HEK293 (cell line): ENCODE measurements at regions not wholly inside any gene's neighbourhood (a gene's known extent, or its start where the extent isn't known, plus 50 kb on each side); places are given as distances from the start of the nearest gene placed in this dataset.
A peak's percentile ranks its signal among the peaks of the same experiment; 100 is the strongest.

Experiments
- CTCF ChIA-PET: fragments of 350-600 bp; formaldehyde crosslinking; extraction: SDS; loops from one replicate; lab custom pipeline; 2021; ENCODE audit warnings: antibody characterized with exemption; lab: Yijun Ruan, JAX
- POLR2A ChIA-PET: fragments of 300-600 bp; formaldehyde crosslinking; extraction: SDS; loops from one replicate; lab custom pipeline; 2020; ENCODE audit warnings: antibody characterized with exemption, inconsistent platforms; lab: Yijun Ruan, JAX
- H3K27ac ChIP-seq: fragments of 200-500 bp; sonication (Bioruptor generic); 2 replicates; pipeline ENCODE4 v1.5.1; 2014; ENCODE audit warnings: low read depth, low read length, control low read depth, inconsistent platforms; ENCODE audit errors: extremely low read depth
- H3K36me3 ChIP-seq, 2 experiments: fragments of 200-500 bp in 1 of 2; sonication (Bioruptor generic) in 1 of 2; 1 replicate in 1 of 2; 2 replicates in 1 of 2; pipeline ENCODE4 v1.5.1; 2014 to 2017; ENCODE audit warnings: inconsistent platforms in 2 of 2, low read length in 2 of 2; ENCODE audit not compliant: control insufficient read depth in 2 of 2, insufficient read depth in 1 of 2
- H3K4me1 ChIP-seq: fragments of 200-500 bp; sonication (Bioruptor generic); 2 replicates; pipeline ENCODE4 v1.5.1; 2014; ENCODE audit warnings: mild to moderate bottlenecking, low read length, inconsistent platforms; ENCODE audit not compliant: control insufficient read depth, insufficient read depth
- H3K4me3 ChIP-seq: 2 replicates; pipeline ENCODE4 v1.5.1; 2011; ENCODE audit warnings: low read depth, mild to moderate bottlenecking, control low read depth, low read length, moderate library complexity
- H3K9me3 ChIP-seq: fragments of 200-500 bp; sonication (Bioruptor generic); 2 replicates; pipeline ENCODE4 v1.5.1; 2014; ENCODE audit warnings: low read depth, low read length, inconsistent platforms; ENCODE audit not compliant: control insufficient read depth, insufficient read depth
- EGR2 ChIP-seq: fragments of 450-650 bp; formaldehyde crosslinking; IDR thresholded peaks from 2 replicates; pipeline ENCODE4 v1.5.1; 2016; ENCODE audit warnings: low read depth, missing biosample characterization, missing genetic modification characterization
- HOXD13 ChIP-seq: sonication (generic); formaldehyde crosslinking; IDR thresholded peaks from 2 replicates; pipeline ENCODE4 v1.8.0; 2022; ENCODE audit warnings: missing genetic modification reagents, borderline replicate concordance
- ZNF404 ChIP-seq: fragments of 450-650 bp; formaldehyde crosslinking; IDR thresholded peaks from 2 replicates; pipeline ENCODE4 v1.5.1; 2017; ENCODE audit warnings: missing biosample characterization, missing genetic modification characterization
- ZNF544 ChIP-seq: fragments of 450-650 bp; formaldehyde crosslinking; IDR thresholded peaks from 2 replicates; pipeline ENCODE4 v1.5.0; 2017; ENCODE audit warnings: missing biosample characterization, missing genetic modification characterization
- ZNF558 ChIP-seq: fragments of 450-650 bp; formaldehyde crosslinking; IDR thresholded peaks from 2 replicates; pipeline ENCODE4 v1.5.1; 2016; ENCODE audit warnings: missing biosample characterization, missing genetic modification characterization
- ZNF664 ChIP-seq: fragments of 450-650 bp; formaldehyde crosslinking; IDR thresholded peaks from 2 replicates; pipeline ENCODE4 v1.5.1; 2016; ENCODE audit warnings: missing biosample characterization, missing genetic modification characterization
- ZNF670 ChIP-seq: fragments of 450-650 bp; formaldehyde crosslinking; IDR thresholded peaks from 2 replicates; pipeline ENCODE4 v1.5.1; 2016; ENCODE audit warnings: missing biosample characterization, missing genetic modification characterization, low read depth
- ZNF792 ChIP-seq: fragments of 450-650 bp; formaldehyde crosslinking; IDR thresholded peaks from 2 replicates; pipeline ENCODE4 v1.5.1; 2016; ENCODE audit warnings: missing biosample characterization, missing genetic modification characterization
- TF ChIP-seq, protein P1 (sequence below): fragments of 450-650 bp; formaldehyde crosslinking; IDR thresholded peaks from 2 replicates; pipeline ENCODE4 v1.5.1; 2017; ENCODE audit warnings: missing biosample characterization, missing genetic modification characterization
- TF ChIP-seq, protein P2 (sequence below): fragments of 450-650 bp; formaldehyde crosslinking; conservative IDR thresholded peaks from 2 replicates; pipeline ENCODE4 v1.5.1; 2016; ENCODE audit warnings: low read depth, missing biosample characterization, missing genetic modification characterization

DNA sequence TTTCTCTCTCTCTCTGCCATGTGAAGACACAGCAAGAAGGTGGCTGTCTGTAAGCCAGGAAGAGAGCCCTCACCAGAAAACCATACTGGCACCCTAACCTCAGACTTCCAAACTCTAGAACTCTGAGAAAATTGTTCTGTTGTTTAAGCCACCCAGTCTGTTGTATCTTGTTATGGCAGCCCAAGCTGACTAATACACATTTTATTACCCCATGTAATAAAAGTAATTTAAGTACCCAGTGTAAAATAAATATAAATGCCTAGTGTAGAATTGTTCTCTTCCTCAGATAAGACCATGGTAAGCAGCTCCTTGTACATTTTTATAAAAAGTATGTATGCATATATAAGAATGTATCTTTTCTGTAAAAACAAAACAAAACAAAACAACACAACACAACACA, 119.7 kb downstream of the DTL start:
- Histone ChIP-seq H3K4me3 (no peak overlapping the region), H3K9me3 (no peaks in the 10 kb centered on the region), H3K27ac (no peak overlapping the region), H3K36me3 (no peaks in the 10 kb centered on the region), H3K4me1 (no peaks in the 10 kb centered on the region)
- ChIA-PET CTCF (interaction anchor here (1.0 kb wide), 1 partner anchor 93 kb away, joined by 3 read pairs; no protein-coding TSS in a partner anchor), POLR2A (no interaction called here)
- TF ChIP-seq ZNF544 (tag by site-specific recombination): no peak
- TF ChIP-seq, protein P1, sequence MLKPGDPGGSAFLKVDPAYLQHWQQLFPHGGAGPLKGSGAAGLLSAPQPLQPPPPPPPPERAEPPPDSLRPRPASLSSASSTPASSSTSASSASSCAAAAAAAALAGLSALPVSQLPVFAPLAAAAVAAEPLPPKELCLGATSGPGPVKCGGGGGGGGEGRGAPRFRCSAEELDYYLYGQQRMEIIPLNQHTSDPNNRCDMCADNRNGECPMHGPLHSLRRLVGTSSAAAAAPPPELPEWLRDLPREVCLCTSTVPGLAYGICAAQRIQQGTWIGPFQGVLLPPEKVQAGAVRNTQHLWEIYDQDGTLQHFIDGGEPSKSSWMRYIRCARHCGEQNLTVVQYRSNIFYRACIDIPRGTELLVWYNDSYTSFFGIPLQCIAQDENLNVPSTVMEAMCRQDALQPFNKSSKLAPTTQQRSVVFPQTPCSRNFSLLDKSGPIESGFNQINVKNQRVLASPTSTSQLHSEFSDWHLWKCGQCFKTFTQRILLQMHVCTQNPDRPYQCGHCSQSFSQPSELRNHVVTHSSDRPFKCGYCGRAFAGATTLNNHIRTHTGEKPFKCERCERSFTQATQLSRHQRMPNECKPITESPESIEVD (tag by site-specific recombination): peak; percentile 42; the same call in 1 of the 2 replicates

GRCh38 chr1:212157252-212157651, 121.7 kb downstream of the DTL start:
- H3K4me3 ChIP-seq: no peak overlapping the region
- CTCF ChIA-PET: no interaction called here
- POLR2A ChIA-PET: no interaction called here
- no peak overlapping the region for H3K27ac ChIP-seq
- no peak for TF ChIP-seq HOXD13 (CRISPR knock-in tag)
- no peaks in the 10 kb centered on the region for H3K4me1 ChIP-seq
- no peaks in the 10 kb centered on the region for H3K36me3 ChIP-seq
- H3K9me3 ChIP-seq: no peaks in the 10 kb centered on the region

GRCh38 chr1:212158912-212159796, 123.6 kb downstream of the DTL start:
- Histone ChIP-seq H3K36me3 (no peaks in the 10 kb centered on the region), H3K4me1 (no peaks in the 10 kb centered on the region), H3K27ac (no peak overlapping the region), H3K4me3 (no peak overlapping the region), H3K9me3 (no peaks in the 10 kb centered on the region)
- TF ChIP-seq ZNF558 (no peak), ZNF670 (tag by site-specific recombination) (no peak), ZNF404 (no peak)
- TF ChIP-seq, protein P2, sequence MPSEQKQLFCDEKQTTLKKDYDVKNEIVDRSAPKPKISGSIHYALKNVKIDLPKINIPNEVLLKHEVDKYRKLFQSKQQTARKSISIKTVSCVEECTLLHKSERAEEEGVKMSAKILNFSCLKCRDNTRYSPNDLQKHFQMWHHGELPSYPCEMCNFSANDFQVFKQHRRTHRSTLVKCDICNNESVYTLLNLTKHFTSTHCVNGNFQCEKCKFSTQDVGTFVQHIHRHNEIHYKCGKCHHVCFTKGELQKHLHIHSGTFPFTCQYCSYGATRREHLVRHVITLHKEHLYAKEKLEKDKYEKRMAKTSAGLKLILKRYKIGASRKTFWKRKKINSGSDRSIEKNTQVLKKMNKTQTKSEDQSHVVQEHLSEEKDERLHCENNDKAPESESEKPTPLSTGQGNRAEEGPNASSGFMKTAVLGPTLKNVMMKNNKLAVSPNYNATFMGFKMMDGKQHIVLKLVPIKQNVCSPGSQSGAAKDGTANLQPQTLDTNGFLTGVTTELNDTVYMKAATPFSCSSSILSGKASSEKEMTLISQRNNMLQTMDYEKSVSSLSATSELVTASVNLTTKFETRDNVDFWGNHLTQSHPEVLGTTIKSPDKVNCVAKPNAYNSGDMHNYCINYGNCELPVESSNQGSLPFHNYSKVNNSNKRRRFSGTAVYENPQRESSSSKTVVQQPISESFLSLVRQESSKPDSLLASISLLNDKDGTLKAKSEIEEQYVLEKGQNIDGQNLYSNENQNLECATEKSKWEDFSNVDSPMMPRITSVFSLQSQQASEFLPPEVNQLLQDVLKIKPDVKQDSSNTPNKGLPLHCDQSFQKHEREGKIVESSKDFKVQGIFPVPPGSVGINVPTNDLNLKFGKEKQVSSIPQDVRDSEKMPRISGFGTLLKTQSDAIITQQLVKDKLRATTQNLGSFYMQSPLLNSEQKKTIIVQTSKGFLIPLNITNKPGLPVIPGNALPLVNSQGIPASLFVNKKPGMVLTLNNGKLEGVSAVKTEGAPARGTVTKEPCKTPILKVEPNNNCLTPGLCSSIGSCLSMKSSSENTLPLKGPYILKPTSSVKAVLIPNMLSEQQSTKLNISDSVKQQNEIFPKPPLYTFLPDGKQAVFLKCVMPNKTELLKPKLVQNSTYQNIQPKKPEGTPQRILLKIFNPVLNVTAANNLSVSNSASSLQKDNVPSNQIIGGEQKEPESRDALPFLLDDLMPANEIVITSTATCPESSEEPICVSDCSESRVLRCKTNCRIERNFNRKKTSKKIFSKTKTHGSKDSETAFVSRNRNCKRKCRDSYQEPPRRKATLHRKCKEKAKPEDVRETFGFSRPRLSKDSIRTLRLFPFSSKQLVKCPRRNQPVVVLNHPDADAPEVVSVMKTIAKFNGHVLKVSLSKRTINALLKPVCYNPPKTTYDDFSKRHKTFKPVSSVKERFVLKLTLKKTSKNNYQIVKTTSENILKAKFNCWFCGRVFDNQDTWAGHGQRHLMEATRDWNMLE (tag by site-specific recombination): no peak
- ChIA-PET POLR2A (interaction anchor here (0.6 kb wide), 2 partner anchors 123 to 449 kb away, joined by 3 to 4 read pairs; no protein-coding TSS in a partner anchor), CTCF (no interaction called here)

DNA sequence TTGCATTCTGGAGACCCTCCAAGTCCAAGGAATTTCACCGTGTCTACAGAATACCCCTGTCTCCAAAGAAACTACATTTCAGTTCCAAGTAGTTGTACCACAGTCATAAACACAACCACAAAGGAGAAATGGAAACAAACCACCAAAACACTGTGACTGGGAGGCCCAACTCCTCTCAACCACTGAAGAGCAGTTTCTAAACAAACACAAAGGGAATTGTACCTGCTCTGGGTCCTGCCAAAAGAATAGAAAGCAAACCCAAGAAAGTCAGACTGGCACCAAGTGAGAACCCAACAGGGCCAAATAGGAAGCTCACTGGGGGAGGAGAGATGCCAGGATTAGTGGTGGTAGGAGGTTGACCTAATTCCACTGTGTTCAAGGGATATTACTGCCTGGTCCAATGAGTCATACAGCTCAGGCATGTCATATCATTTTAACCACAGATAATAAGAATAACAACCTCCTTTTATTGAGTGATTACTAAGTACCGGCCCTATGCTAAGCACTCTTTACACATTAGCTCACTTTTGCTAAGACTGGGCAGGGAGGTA, 123.9 kb upstream of the PPP2R5A start:
- CTCF ChIA-PET: no interaction called here
- Histone ChIP-seq H3K9me3 (no peaks in the 10 kb centered on the region), H3K27ac (no peak overlapping the region), H3K4me1 (no peaks in the 10 kb centered on the region), H3K36me3 (no peaks in the 10 kb centered on the region), H3K4me3 (no peak overlapping the region)
- POLR2A ChIA-PET: no interaction called here
- TF ChIP-seq ZNF664 (tag by site-specific recombination): peak; percentile 43; the same call in 1 of the 2 replicates
- 0 out of 2 replicates have a peak, but pooled peaks have one; percentile 8 for TF ChIP-seq EGR2 (tag by site-specific recombination)
- TF ChIP-seq ZNF792 (tag by site-specific recombination): no peak
- TF ChIP-seq, all 188 proteins: peak for 2
